MG63 (cell line): ENCODE measurements at regions not wholly inside any gene's neighbourhood (a gene's known extent, or its start where the extent isn't known, plus 50 kb on each side); places are given as distances from the start of the nearest gene placed in this dataset.
A peak's percentile ranks its signal among the peaks of the same experiment; 100 is the strongest.

ENCODE experiments used
- DNase-seq: peaks from one replicate; pipeline ENCODE4 v3.0.0-alpha.2; 2020
- H3K27me3 ChIP-seq: fragments of 250-450 bp; sonication (Bioruptor Pico); 2 replicates; pipeline ENCODE4 v1.5.1; 2020; ENCODE audit warnings: mild to moderate bottlenecking, moderate library complexity
- H3K36me3 ChIP-seq: fragments of 250-450 bp; sonication (Bioruptor Pico); 2 replicates; pipeline ENCODE4 v1.5.1; 2020; ENCODE audit warnings: mild to moderate bottlenecking, moderate library complexity
- H3K4me3 ChIP-seq: fragments of 250-450 bp; sonication (Bioruptor Pico); 2 replicates; pipeline ENCODE4 v1.5.1; 2020; ENCODE audit warnings: mild to moderate bottlenecking, moderate library complexity
- H3K9me3 ChIP-seq: fragments of 250-450 bp; sonication (Bioruptor Pico); 2 replicates; pipeline ENCODE4 v1.5.1; 2020; ENCODE audit warnings: mild to moderate bottlenecking, moderate library complexity

DNA sequence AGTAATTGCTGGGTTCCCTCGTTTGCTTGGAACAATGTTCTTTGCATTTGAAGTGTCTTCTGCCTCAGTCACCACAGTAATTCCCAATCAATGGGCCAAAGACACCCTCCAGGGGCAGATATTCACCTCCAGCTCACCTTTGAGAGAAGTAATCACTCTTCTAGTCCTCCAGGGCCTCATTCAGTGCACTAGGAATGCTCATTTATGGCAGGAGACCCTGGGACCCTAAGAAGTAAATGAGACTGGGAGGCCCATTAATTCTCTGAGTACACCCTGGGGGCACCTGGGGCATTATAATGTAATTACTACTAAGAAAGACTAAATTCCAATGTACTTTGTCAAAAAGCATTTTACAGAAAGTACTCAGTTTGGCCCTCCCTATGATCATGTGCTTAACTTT lies 158.2 kb upstream of the XYLT1 start:
- H3K36me3 ChIP-seq = no peaks in the 10 kb centered on the region
- H3K9me3 ChIP-seq = peaks cover 22% of the 10 kb centered on the region
- H3K27me3 ChIP-seq = no peaks in the 10 kb centered on the region
- no peak overlapping the region for H3K4me3 ChIP-seq
- no peak for DNase-seq

DNA sequence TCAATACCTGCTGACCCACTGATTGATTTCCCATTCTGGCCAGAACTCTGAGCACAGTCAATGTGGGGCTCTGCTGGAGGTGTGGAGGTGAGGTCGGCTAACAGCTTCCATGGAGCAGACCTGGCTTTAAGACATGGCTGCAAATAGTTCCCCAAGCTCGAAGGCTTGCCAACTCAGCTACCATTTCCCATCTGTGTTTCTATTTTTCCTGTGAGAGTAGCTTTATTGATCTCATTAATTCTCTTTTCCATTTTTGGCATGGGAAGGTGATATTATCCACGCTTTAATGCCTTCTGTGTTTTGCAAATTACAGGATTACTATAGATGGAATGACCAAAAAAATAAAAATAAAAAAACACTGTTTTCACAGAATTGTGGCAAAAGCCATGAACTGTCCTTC lies 151.6 kb upstream of the XYLT1 start:
- DNase-seq = no peak
- H3K36me3 ChIP-seq = no peaks in the 10 kb centered on the region
- no peaks in the 10 kb centered on the region for H3K27me3 ChIP-seq
- no peak overlapping the region for H3K4me3 ChIP-seq
- peaks cover 15% of the 10 kb centered on the region for H3K9me3 ChIP-seq

DNA sequence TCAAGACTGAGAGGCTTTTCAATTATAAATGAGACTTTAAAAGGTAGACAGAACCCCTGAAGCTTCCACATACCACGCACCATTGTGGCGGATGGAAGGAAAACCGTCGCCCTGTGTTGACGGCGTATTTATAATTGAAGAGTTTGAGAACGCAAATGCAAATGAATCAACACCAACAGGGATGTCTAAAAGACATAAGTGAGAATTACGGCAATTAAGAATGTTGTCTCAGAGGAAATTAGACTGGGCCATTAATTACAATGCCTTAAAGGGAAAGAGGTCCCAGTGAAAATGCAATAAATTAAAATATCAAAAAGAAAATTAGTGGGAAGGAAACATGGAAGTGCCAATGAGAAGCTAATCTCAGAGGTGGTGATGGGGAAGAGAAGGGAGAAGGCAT lies 148.5 kb upstream of the XYLT1 start:
- H3K9me3 ChIP-seq = no peaks in the 10 kb centered on the region
- H3K4me3 ChIP-seq = no peak overlapping the region
- DNase-seq = no peak
- no peaks in the 10 kb centered on the region for H3K36me3 ChIP-seq
- H3K27me3 ChIP-seq = no peaks in the 10 kb centered on the region

DNA sequence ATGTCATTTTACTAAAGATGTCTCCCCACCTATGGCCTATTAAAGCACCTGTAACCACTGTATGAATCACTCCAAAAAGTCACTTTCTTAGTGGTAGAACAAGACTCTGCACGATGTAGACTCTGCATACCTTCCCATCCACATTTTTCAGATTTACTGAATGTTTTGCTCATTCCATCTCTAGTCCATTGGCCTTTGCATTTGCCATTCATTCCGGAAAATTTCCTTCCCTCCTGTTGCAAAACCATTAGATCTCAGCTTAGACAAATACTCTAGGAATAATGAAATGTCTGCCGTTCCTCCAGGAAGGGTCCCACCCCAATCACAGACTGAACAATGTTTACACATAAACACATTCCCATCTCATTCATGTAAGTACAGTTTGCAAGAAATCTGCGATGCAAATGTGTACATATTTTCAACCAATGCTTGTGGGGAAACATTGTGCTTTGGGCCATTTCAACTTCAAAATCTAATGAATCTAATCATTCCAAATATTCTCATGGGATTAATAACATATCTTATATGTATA lies 146.3 kb upstream of the XYLT1 start:
- H3K4me3 ChIP-seq = no peak overlapping the region
- no peak for DNase-seq

DNA sequence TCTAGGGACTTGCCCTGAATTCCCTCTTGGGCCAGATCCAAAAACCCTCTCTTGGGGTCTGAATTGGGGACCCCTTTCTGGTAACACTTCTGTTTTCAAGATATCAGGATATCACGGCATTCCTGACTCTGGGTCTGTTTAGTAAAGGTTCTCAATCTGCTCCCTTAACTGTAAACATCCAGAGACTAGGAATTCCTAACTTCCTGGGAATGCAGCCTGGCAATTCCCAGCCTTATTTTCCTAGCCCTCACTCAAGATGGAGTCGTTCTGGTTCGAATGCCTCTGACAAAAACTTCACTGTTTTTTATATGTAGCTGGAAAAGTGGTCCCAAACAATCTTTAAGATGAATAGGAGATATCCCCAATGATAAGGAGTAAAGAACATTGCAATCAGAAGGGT lies 141.6 kb upstream of the XYLT1 start:
- Histone ChIP-seq H3K36me3 (no peaks in the 10 kb centered on the region), H3K4me3 (no peak overlapping the region), H3K27me3 (no peaks in the 10 kb centered on the region; the same call in 1 of the 2 replicates), H3K9me3 (no peaks in the 10 kb centered on the region)
- DNase-seq = no peak

More for the DNA sequence above, 146.3 kb upstream of the XYLT1 start:
- Histone ChIP-seq H3K36me3 (no peaks in the 10 kb centered on the region), H3K27me3 (no peaks in the 10 kb centered on the region), H3K9me3 (no peaks in the 10 kb centered on the region)

DNA sequence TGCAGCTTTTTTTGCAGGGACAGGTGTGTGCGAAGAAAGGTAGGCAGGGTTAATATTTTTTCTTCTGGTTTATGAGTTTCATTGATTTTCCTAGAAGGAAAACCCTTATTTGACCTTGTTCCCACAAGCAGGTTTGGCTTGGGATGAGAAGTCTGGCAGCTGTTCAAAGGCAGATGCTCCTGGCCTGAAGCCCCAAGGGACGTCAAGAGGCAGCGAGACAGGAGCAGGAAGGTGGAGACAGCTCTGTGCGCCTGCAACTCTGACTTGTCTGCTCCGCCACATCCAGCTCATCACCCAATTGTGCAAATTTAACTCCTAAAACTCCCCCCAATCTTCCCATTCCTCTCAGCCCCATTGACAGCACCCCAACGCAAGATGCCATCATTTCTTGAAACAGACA lies 136.8 kb upstream of the XYLT1 start:
- H3K4me3 ChIP-seq = no peak overlapping the region
- no peaks in the 10 kb centered on the region for H3K36me3 ChIP-seq
- no peaks in the 10 kb centered on the region; the same call in 1 of the 2 replicates for H3K27me3 ChIP-seq
- DNase-seq = no peak
- no peaks in the 10 kb centered on the region for H3K9me3 ChIP-seq

- Histone ChIP-seq H3K9me3 (no peaks in the 10 kb centered on the region), H3K36me3 (no peaks in the 10 kb centered on the region), H3K4me3 (no peak overlapping the region), H3K27me3 (no peaks in the 10 kb centered on the region; the same call in 1 of the 2 replicates)
- DNase-seq = no peak
These were observed 136.3 kb upstream of the XYLT1 start for GRCh38 chr16:17607075-17607509.

- Histone ChIP-seq H3K36me3 (no peaks in the 10 kb centered on the region), H3K4me3 (no peak overlapping the region), H3K9me3 (no peaks in the 10 kb centered on the region), H3K27me3 (no peaks in the 10 kb centered on the region; the same call in 1 of the 2 replicates)
- DNase-seq = peak; percentile 13
These were observed 135.7 kb upstream of the XYLT1 start for GRCh38 chr16:17606460-17606859.

- DNase-seq = no peak
- Histone ChIP-seq H3K4me3 (no peak overlapping the region), H3K9me3 (no peaks in the 10 kb centered on the region), H3K36me3 (no peaks in the 10 kb centered on the region), H3K27me3 (no peaks in the 10 kb centered on the region; the same call in 1 of the 2 replicates)
These were observed 135.0 kb upstream of the XYLT1 start for GRCh38 chr16:17605784-17606183.

- Histone ChIP-seq H3K4me3 (no peak overlapping the region), H3K36me3 (no peaks in the 10 kb centered on the region), H3K9me3 (peaks cover 7% of the 10 kb centered on the region), H3K27me3 (no peaks in the 10 kb centered on the region; the same call in 1 of the 2 replicates)
- DNase-seq = no peak
These were observed 132.9 kb upstream of the XYLT1 start for GRCh38 chr16:17603626-17604025.

DNA sequence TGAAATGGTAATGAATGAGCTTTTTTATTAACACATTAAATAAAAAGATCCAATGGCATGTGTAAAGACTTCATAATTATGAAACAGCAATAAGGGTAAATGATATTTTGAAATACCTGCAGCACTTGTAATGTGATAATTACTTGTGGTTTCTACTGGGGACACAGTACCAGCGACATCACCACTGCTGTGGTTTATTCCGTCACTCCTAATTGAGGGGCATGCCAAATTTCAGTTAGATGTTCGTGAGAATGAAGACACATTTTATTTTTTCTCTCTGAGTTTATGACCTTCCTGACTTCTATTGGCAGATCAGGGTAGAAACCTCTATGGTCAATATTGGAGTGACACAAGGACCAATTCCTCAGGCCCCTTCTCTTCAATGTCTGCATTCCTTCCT lies 131.9 kb upstream of the XYLT1 start:
- DNase-seq = no peak
- no peak overlapping the region for H3K4me3 ChIP-seq
- H3K9me3 ChIP-seq = peaks cover 16% of the 10 kb centered on the region
- no peaks in the 10 kb centered on the region; the same call in 1 of the 2 replicates for H3K27me3 ChIP-seq
- H3K36me3 ChIP-seq = no peaks in the 10 kb centered on the region

GRCh38 chr16:17598968-17599367 lies 128.2 kb upstream of the XYLT1 start:
- H3K9me3 ChIP-seq = peaks cover 19% of the 10 kb centered on the region
- no peaks in the 10 kb centered on the region for H3K36me3 ChIP-seq
- DNase-seq = no peak
- H3K4me3 ChIP-seq = no peak overlapping the region
- no peaks in the 10 kb centered on the region for H3K27me3 ChIP-seq

- H3K4me3 ChIP-seq = peak overlapping the region; percentile 38
- H3K36me3 ChIP-seq = no peaks in the 10 kb centered on the region
- H3K27me3 ChIP-seq = no peaks in the 10 kb centered on the region
- peak; percentile 76 for DNase-seq
- no peaks in the 10 kb centered on the region for H3K9me3 ChIP-seq
These were observed 121.1 kb upstream of the XYLT1 start for GRCh38 chr16:17591655-17592405.

DNA sequence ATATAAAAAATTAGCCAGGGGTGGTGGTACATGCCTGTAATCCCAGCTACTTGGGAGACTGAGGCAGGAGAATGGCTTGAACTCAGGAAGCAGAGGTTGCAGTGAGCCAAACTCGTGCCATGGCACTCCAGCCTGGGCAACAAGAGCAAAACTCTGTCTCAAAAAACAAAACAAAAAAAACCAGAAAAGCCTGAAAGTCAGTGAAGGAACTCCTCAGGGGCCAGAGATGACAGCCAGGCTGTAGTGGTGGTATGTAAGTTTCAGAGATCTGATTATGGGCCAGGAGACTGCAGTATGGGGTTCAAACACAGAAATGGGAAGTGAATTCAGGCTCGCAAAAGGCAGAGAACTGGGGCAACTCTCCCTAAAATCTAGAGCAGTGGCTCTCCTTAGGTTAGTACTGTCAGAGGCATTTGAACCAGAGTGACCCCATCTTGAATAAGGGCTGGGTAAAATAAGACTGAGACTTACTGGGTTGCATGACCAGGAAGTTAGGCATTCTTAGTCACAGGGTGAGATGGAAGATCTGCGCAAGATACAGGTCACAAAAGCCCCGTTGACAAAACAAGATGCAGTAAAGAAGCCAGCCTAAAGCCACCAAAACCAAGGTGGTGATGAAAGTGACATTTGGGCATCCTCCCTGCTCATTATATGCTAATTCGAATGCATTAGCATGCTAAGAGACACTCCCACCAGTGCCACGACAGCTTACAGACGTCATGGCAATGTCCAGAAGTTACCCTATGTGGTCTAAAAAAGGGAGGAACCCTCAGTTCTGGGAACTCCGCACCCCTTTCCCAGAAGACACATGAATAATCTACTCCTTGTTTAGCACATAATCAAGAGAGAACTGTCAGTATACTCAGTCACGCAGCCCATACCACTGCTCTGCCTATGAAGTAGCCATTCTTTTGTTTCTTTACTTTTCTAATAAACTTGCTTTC lies 120.2 kb upstream of the XYLT1 start:
- Histone ChIP-seq H3K27me3 (no peaks in the 10 kb centered on the region), H3K36me3 (no peaks in the 10 kb centered on the region), H3K9me3 (no peaks in the 10 kb centered on the region), H3K4me3 (peak overlapping the region; percentile 38)
- DNase-seq = peak; percentile 49

DNA sequence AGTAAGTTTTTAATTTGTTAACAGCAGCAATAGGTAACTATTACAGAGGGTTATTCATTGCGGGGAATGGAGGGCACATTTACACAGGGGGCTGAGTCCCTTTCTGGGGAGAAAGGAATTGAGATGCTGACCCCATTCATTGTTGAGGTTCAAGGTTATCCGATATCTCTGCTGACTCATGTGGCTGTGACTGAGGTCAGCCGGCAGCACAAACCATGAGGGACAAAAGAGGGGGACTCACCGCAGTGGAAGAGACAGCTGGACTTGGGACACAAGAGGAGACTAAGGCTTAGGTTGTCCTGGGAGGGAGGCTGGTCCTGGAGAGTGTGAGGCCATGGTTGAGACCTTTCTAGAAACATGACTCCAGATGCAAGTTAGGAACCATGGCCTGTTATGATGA lies 119.1 kb upstream of the XYLT1 start:
- Histone ChIP-seq H3K9me3 (no peaks in the 10 kb centered on the region), H3K4me3 (no peak overlapping the region), H3K36me3 (no peaks in the 10 kb centered on the region), H3K27me3 (no peaks in the 10 kb centered on the region)
- no peak for DNase-seq

DNA sequence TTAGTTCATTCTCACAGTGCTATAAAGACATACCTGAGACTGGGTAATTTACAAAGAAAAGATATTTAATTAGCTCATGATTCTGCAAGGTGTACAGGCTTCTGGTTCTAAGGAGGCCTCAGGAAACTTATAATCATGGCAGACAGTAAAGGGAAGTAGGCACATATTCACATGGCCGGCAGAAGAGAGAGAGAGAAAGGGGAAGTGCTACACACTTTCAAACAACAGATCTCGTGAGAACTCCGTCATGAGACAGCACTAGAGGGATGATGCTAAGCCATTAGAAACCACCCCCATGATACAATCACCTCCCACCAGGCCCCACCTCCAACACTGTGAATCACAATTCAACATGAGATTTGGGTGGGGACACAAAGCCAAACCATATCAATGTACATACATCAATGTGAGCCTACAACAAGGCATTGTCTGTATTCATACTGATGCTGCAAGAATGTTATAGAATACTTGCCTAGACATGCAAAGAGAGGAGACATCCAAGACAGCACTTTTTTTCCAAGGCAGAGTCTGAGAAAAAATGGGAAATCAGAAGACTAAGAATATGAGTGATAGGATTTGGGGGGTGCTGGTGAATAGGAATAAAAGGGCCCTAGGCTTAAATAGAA lies 114.8 kb upstream of the XYLT1 start:
- Histone ChIP-seq H3K27me3 (no peaks in the 10 kb centered on the region), H3K36me3 (no peaks in the 10 kb centered on the region), H3K4me3 (no peak overlapping the region), H3K9me3 (peaks cover 5% of the 10 kb centered on the region)
- no peak for DNase-seq
